Endodermal cell (in vitro differentiated cells): ENCODE measurements at regions not wholly inside any gene's neighbourhood (a gene's known extent, or its start where the extent isn't known, plus 50 kb on each side); places are given as distances from the start of the nearest gene placed in this dataset.
A peak's percentile ranks its signal among the peaks of the same experiment; 100 is the strongest.

Experiments used
- DNase-seq: peaks from one replicate; pipeline ENCODE4 v3.0.0-alpha.2; 2017
- H3K27ac ChIP-seq: 2 replicates; pipeline ENCODE4 v1.5.1; 2013; ENCODE audit warnings: mild to moderate bottlenecking, low read depth, low read length, moderate library complexity
- H3K27me3 ChIP-seq: 2 replicates; pipeline ENCODE4 v1.6.1; 2013; ENCODE audit warnings: mild to moderate bottlenecking, low read length, moderate library complexity; ENCODE audit not compliant: insufficient read depth, control insufficient read depth, poor library complexity, severe bottlenecking
- H3K36me3 ChIP-seq: 2 replicates; pipeline ENCODE4 v1.7.0; 2013; ENCODE audit warnings: mild to moderate bottlenecking, low read length, moderate library complexity; ENCODE audit not compliant: control insufficient read depth, insufficient read depth
- H3K4me1 ChIP-seq: one replicate; pipeline ENCODE4 v1.7.0; 2013; ENCODE audit warnings: low read length; ENCODE audit not compliant: control insufficient read depth, insufficient read depth
- H3K4me3 ChIP-seq: 2 replicates; pipeline ENCODE4 v1.5.1; 2013; ENCODE audit warnings: mild to moderate bottlenecking, low read length, moderate library complexity
- H3K9ac ChIP-seq: 2 replicates; pipeline ENCODE4 v1.6.1; 2013; ENCODE audit warnings: mild to moderate bottlenecking, low read length, moderate library complexity; ENCODE audit not compliant: poor library complexity, severe bottlenecking; ENCODE audit errors: extremely low read depth
- H3K9me3 ChIP-seq: 2 replicates; pipeline ENCODE4 v1.6.1; 2013; ENCODE audit warnings: mild to moderate bottlenecking, low read length, moderate library complexity; ENCODE audit not compliant: control insufficient read depth
- H3K27ac Mint-ChIP-seq: 2 replicates; pipeline ENCODE4 v1.8.0; 2020; ENCODE audit warnings: mixed read lengths
- H3K27me3 Mint-ChIP-seq: 2 replicates; pipeline ENCODE4 v1.8.0; 2021; ENCODE audit warnings: mild to moderate bottlenecking, mixed read lengths; ENCODE audit not compliant: insufficient read depth
- H3K36me3 Mint-ChIP-seq: 2 replicates; pipeline ENCODE4 v1.8.0; 2020; ENCODE audit warnings: low read depth, mixed read lengths
- H3K4me1 Mint-ChIP-seq: 2 replicates; pipeline ENCODE4 v1.8.0; 2020; ENCODE audit warnings: mixed read lengths
- H3K4me3 Mint-ChIP-seq: 2 replicates; pipeline ENCODE4 v1.8.0; 2020; ENCODE audit warnings: mild to moderate bottlenecking, moderate library complexity, mixed read lengths
- H3K9me3 Mint-ChIP-seq: 2 replicates; pipeline ENCODE4 v1.8.0; 2020; ENCODE audit warnings: mild to moderate bottlenecking, mixed read lengths
- CTCF ChIP-seq: fragments of 200-600 bp; sonication (generic); conservative IDR thresholded peaks from 2 replicates; pipeline ENCODE4 v1.5.0; 2021; ENCODE audit warnings: antibody characterized with exemption, mild to moderate bottlenecking
- whole genome bisulfite sequencing, 2 experiments: methylation state at CpG; one replicate each; pipeline versions ENCODE4 v1.1.5 to v1.1.7; 2013; ENCODE audit warnings: missing lambda C conversion rate in 2 of 2, mixed read lengths in 1 of 2; ENCODE audit not compliant: insufficient coverage in 1 of 2, insufficient read length in 1 of 2; 5-methylcytosine and 5-hydroxymethylcytosine counted together

- peak; percentile 58 for DNase-seq
- peaks cover 13% of the 10 kb centered on the region for H3K27me3 Mint-ChIP-seq
Observed at GRCh38 chr16:62363501-62363900, 327.3 kb upstream of the CDH8 start.

GRCh38 chr16:62353355-62353754 is 317.1 kb upstream of the CDH8 start:
- no peak for TF ChIP-seq CTCF
- H3K27ac Mint-ChIP-seq: no peak overlapping the region
- Histone ChIP-seq H3K4me3 (no peak overlapping the region), H3K36me3 (no peaks in the 10 kb centered on the region), H3K27ac (no peak overlapping the region), H3K4me1 (no peaks in the 10 kb centered on the region), H3K27me3 (no peaks in the 10 kb centered on the region), H3K9ac (no peak overlapping the region), H3K9me3 (peaks cover 6% of the 10 kb centered on the region)
- WGBS, 2 experiments: 91 to 95% methylated on average over 2 of the region's 2 CpGs
- peaks cover 3% of the 10 kb centered on the region for H3K9me3 Mint-ChIP-seq
- H3K36me3 Mint-ChIP-seq: peaks cover 2% of the 10 kb centered on the region
- H3K27me3 Mint-ChIP-seq: no peaks in the 10 kb centered on the region
- no peaks in the 10 kb centered on the region for H3K4me1 Mint-ChIP-seq
- H3K4me3 Mint-ChIP-seq: no peak overlapping the region
- no peak for DNase-seq

More at GRCh38 chr16:62363501-62363900, 327.3 kb upstream of the CDH8 start:
- Mint-ChIP-seq H3K4me3 (no peak overlapping the region), H3K9me3 (no peaks in the 10 kb centered on the region), H3K4me1 (peaks cover 4% of the 10 kb centered on the region), H3K27ac (no peak overlapping the region), H3K36me3 (no peaks in the 10 kb centered on the region)
- H3K4me3 ChIP-seq: no peak overlapping the region
- no peak overlapping the region for H3K9ac ChIP-seq
- no peaks in the 10 kb centered on the region for H3K4me1 ChIP-seq
- H3K27me3 ChIP-seq: peaks cover 15% of the 10 kb centered on the region
- WGBS, 2 experiments: 39 to 58% methylated on average over 2 of the region's 2 CpGs
- peak; percentile 81 for TF ChIP-seq CTCF
- no peaks in the 10 kb centered on the region for H3K9me3 ChIP-seq
- H3K27ac ChIP-seq: no peak overlapping the region
- H3K36me3 ChIP-seq: no peaks in the 10 kb centered on the region

GRCh38 chr16:62342216-62342615 is 306.0 kb upstream of the CDH8 start:
- no peaks in the 10 kb centered on the region for H3K4me1 Mint-ChIP-seq
- H3K9ac ChIP-seq: no peak overlapping the region
- no peaks in the 10 kb centered on the region for H3K9me3 Mint-ChIP-seq
- no peak overlapping the region for H3K27ac Mint-ChIP-seq
- H3K27ac ChIP-seq: peak overlapping the region; percentile 80
- no peaks in the 10 kb centered on the region for H3K27me3 ChIP-seq
- no peak for DNase-seq
- H3K4me3 Mint-ChIP-seq: no peak overlapping the region
- WGBS, 2 experiments: 90 to 96% methylated on average over 2 of the region's 2 CpGs
- no peaks in the 10 kb centered on the region for H3K9me3 ChIP-seq
- no peak overlapping the region for H3K4me3 ChIP-seq
- no peaks in the 10 kb centered on the region for H3K36me3 Mint-ChIP-seq
- no peaks in the 10 kb centered on the region for H3K36me3 ChIP-seq
- no peaks in the 10 kb centered on the region for H3K27me3 Mint-ChIP-seq
- TF ChIP-seq CTCF: no peak
- H3K4me1 ChIP-seq: no peaks in the 10 kb centered on the region
